Gastroesophageal sphincter (tissue), 3 donors: ENCODE measurements at regions not wholly inside any gene's neighbourhood (a gene's known extent, or its start where the extent isn't known, plus 50 kb on each side); places are given as distances from the start of the nearest gene placed in this dataset.

Experiments
- CTCF ChIP-seq, 4 experiments: fragments of 200-600 bp in 2 of 4; fragments of 450-650 bp in 2 of 4; sonication (generic) in 1 of 4; IDR thresholded peaks; one replicate each; pipeline ENCODE4 v1.5.1; 2017 to 2019; ENCODE audit warnings: antibody characterized with exemption in 4 of 4, mild to moderate bottlenecking in 2 of 4, moderate library complexity in 2 of 4
- EP300 ChIP-seq: sonication (generic); formaldehyde crosslinking; IDR thresholded peaks from one replicate; pipeline ENCODE4 v1.6.1; 2017; ENCODE audit warnings: antibody characterized with exemption, mild to moderate bottlenecking
- POLR2A ChIP-seq, 2 donors: fragments of 450-650 bp; IDR thresholded peaks; one replicate each; pipeline ENCODE4 v1.6.1; 2017; ENCODE audit warnings: antibody characterized with exemption in 2 of 2, mild to moderate bottlenecking in 2 of 2, moderate library complexity in 1 of 2
- POLR2AphosphoS5 ChIP-seq: sonication (generic); formaldehyde crosslinking; IDR thresholded peaks from one replicate; pipeline ENCODE4 v1.6.1; 2017; ENCODE audit warnings: antibody characterized with exemption

- TF ChIP-seq EP300, result no peak
- TF ChIP-seq CTCF (IDR thresholded peaks at IDR 0.05), result no peak
- TF ChIP-seq POLR2A (IDR thresholded peaks at IDR 0.05), result no peak
- TF ChIP-seq POLR2AphosphoS5, result no peak
These were observed 209.7 kb downstream of the BCAT1 start for GRCh38 chr12:24739106-24739779.
